Stimulated activated naive CD4-positive, alpha-beta T cell treated with Interleukin-2 at 50 U/mL for 16 hours (primary cell): ENCODE measurements at regions not wholly inside any gene's neighbourhood (a gene's known extent, or its start where the extent isn't known, plus 50 kb on each side); places are given as distances from the start of the nearest gene placed in this dataset.

Source experiments
- DNase-seq: peaks from one replicate; lab custom pipeline; 2025; lab: John Stamatoyannopoulos, UW

DNA sequence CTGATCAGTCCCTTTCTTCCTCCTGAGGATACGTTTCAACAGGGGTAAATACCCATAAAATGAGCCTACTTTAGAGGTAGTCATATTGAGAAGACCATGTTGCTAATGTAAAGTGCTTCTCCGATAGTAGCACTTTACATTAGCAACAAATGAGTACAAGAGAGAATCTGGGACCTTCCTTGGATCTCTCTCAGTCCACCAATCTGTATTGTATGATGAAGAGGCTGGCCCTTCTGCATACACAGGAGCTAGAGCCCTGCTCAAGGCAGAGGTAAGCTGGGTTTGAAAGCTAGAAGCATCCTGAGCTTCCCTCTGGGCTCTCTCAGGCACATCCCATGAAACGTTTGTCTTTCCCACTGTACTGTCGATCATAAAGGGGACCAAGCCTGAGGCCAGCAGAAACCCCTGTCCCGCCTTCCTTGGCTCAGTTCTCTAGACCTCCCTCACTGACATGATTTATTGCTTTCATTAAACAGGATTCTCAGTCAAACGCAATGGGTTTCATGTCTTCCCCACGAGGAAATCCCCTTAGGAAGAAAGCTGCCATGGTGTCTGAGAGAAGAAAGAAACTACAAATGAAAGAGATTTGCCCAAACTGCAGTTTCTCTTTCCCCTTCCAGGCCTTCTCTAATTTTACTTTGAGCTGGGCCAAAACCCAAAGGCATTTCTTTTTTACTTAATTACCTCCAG, 62.8 kb upstream of the BCAR3 start:
- DNase-seq, result no peak

- DNase-seq, result no peak
Observed at GRCh38 chr1:93743465-93743864, 61.8 kb upstream of the BCAR3 start.

GRCh38 chr1:93740601-93741031, 59.0 kb upstream of the BCAR3 start:
- no peak for DNase-seq

- no peak for DNase-seq
Observed at GRCh38 chr1:93740157-93740556, 58.5 kb upstream of the BCAR3 start.

- DNase-seq, result no peak
Observed at GRCh38 chr1:93739472-93739871, 57.8 kb upstream of the BCAR3 start.

GRCh38 chr1:93738926-93739325, 57.3 kb upstream of the BCAR3 start:
- no peak for DNase-seq

DNA sequence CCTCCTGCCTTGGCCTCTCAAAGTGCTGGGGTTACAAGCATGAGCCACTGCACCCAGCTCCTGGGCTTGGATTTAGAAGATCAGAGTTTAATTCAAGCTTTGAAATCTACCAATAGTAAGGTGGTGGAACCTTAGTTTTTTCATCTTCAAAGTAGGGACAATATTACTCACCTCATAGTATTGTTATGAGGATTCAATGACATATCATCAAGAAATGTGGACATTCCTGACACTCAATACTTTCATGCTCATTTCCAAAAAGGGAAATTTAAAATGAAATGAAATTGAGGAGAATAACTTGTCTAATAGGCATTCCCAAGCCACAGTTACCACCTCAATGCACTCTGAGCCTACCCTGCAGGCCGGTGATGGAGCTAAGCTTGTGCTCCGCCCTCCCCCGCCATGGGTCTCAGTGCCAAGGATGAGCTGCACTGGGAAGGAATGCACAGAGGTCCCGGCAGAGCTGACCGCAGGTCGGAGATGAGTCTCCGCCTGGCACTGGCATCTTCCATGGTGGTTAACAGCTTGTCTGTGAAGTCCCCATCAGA, 56.5 kb upstream of the BCAR3 start:
- DNase-seq, result no peak

DNA sequence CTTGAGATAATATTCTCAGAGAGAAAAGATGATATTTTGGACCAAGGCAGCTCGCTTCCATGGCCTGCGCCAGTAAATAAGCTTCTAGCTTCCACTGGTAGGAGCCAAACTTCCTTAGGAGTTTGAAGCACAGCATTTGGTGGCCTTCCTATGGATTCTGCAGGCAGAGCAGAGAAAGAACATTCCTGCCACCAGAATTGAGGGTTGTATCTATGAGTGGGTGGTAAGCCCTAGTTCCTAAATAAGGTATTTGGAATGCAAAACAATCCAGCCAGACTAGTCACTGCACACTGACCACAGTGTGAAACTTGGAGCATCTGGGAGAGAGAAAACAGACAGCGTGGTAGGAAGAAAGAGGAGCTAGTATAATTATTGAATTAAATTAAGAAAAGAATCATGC, 54.1 kb upstream of the BCAR3 start:
- DNase-seq, result no peak

DNA sequence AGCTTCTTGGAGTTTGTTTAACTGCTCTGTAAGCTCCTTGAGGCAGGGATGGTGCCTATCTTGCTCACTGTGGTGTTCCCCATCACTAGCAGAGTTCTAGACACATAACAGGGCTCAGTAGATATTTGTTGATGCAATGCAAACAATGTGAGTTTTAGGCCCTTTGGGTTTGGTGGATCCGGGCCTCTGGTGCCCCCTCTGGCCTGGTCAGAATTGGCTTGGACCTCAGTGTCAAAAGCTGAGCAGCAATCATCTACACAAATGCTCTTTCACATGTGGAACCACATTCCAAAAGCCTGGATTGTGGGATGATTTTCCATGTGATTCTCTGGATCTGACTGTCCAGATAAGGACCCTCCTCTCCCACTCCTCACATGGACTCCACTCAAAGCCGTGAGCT, 53.4 kb upstream of the BCAR3 start:
- DNase-seq, result no peak

GRCh38 chr1:93733340-93733739, 51.7 kb upstream of the BCAR3 start:
- DNase-seq, result no peak

DNA sequence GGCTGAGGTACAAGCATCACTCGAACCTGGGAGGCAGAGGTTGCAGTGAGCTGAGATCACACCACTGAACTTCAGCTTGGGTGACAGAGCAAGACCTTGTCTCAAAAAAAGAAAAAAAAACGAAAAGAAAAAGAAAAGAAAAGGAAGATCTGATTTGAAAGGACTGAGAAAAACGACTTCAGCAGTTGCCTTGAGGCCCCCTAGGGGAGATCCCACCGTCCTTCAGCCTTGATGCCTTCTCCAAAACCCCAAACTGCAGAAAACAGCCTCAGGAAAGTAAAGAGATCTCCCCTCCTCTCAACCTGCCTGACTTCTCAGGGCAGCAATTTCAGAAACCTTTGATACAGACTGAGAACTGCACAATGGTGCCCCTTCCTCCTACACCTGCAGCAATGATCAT, 50.9 kb upstream of the BCAR3 start:
- no peak for DNase-seq
